HG03521 (cell line): ENCODE measurements at regions not wholly inside any gene's neighbourhood (a gene's known extent, or its start where the extent isn't known, plus 50 kb on each side); places are given as distances from the start of the nearest gene placed in this dataset.
"Not testable (repeated sequence)": the region's sequence is repeated elsewhere in the genome, so short reads cannot be mapped to it uniquely, and the experiment has no call there.

Source experiments
- ATAC-seq: cut with Tn5 transposase; IDR thresholded peaks from one replicate; pipeline ENCODE4 v1.9.1; 2021; ENCODE audit warnings: mild to moderate bottlenecking, moderate library complexity; ENCODE audit not compliant: unreplicated experiment

DNA sequence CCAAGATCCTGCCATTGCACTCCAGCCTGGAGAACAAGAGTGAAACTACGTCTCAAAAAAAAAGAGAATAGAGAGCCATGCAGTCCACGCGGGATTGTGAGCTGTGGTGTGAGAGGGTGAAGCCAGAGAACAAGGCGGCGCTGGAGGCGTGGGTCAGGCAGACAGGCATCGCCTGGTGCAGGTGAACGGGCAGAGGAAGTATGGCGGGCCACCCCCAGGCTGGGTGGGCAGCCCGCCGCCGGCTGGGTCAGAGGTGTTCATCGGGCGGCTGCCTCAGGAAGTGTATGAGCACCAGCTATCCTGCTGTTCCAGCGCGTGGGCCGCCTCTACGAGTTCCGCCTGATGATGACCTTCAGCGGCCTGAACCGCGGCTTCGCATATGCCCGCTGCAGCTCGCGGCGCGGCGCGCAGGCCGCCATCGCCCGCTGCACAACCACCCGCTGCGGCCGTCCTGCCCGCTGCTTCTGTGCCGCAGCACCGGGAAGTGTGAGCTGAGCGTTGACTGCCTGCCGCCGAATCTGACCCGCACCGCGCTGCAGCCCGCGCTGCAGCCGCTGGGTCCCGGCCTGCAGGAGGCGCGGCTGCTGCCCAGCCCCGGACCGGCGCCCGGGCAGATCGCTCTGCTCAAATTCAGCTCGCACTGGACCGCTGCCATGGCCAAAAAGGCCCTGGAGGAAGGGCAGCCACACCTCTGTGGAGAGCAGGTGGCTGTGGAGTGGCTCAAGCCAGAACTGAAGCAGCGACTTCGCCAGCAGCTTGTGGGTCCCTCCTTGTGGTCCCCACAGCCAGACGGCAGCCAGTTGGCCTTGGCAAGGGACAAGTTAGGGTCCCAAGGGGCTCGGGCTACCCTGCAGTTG lies 95.5 kb upstream of the PLEKHM1 start:
- ATAC-seq, result not testable (repeated sequence)

DNA sequence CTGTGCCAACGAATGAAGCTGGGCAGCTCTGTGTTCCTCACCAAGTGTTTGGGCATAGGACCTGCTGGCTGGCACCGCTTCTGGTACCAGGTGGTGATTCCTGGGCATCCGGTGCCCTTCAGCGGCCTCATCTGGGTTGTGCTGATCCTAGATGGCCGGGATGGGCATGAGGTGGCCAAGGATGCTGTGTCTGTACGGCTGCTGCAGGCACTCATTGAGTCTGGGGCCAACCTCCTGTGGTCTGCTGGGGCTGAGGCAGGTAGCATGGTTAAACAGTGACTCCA lies 96.1 kb upstream of the PLEKHM1 start:
- ATAC-seq, result not testable (repeated sequence)

DNA sequence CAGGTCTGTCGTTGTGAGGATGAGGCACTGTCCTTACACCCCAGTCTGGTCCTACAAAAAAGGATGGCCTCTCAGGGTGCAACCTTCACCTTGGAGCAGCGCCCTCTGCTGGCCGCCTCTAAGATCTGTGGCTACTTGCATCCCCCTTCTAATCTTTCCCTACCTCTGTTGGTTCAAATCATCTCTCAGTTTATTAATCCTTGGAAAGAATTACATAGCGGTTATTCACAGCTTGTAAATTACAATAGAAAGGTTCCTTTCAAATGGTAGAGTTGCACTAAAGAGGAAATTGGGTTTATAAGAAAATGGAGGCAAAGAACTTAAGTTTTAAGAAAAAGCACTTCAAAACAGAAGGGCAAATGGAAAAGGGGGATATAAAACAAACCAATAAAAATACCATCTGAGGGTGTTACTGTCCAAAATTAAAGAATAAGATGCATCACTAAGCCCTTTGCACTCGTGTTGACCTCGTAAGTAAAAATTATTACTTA lies 102.0 kb upstream of the PLEKHM1 start:
- ATAC-seq, result not testable (repeated sequence)

DNA sequence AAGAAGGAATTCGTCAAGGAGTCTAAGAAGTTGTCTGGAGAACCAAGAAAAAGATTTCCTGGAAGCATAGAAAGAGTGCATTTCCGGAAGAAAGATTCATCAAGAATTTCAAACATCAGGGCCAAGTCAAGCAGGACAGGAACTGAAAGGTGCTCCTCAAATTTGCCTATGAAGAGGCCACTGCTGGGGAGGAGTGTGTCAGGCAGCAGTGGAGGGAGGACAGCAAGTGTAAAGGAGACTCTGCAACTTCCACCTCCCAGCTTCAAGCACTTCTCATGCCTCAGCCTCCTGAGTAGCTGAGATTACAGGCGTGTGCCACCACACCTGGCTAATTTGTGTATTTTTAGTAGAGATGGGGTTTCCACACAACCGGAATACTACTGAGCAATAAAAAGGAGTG lies 105.8 kb upstream of the PLEKHM1 start:
- not testable (repeated sequence) for ATAC-seq

DNA sequence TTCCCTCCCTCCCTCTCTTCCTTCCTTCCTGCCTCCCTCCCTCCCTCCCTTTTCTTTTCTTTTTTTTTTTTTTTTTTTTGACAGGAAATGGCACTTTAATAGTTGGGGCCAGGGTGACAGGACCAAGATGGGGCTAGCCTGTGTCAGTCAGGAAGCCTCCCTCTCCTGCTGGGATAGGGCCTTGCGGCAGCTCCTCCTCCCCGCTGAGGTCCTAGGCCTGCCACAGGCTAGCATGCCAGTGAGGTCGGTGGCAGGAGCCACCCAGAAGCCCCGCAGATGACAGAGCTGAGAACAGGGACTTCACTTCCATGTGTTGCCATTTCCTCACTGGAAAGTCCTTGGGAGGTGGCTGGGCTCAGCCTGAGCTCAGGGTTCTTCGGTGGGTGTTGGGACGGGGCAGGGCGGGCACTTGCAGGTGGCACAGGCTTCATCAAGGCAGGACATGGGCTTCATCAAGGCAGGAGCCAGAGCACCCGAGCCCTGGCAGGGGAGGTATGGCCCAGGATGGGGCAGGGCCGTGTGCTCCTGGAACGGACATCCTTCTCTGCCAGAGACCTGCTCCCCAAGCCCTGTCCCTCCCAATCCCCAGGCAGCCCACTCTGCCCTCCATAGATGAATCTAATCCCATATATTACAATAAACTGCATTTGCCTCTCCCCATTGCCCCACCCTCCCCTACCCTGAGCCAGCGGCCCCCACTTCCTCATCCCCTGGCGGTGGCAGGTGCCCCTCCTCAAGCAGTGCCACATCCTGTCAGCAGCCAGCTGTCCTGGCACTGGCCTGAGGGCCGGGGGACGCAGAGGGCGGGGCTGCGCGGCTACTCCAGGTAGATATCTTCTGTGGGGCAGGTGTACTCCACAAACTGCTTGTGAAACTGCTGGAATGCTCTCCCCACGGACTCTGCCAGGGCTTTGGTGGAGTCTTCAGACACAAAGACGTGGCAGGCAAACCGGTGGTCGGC lies 109.8 kb upstream of the PLEKHM1 start:
- ATAC-seq, result not testable (repeated sequence)

DNA sequence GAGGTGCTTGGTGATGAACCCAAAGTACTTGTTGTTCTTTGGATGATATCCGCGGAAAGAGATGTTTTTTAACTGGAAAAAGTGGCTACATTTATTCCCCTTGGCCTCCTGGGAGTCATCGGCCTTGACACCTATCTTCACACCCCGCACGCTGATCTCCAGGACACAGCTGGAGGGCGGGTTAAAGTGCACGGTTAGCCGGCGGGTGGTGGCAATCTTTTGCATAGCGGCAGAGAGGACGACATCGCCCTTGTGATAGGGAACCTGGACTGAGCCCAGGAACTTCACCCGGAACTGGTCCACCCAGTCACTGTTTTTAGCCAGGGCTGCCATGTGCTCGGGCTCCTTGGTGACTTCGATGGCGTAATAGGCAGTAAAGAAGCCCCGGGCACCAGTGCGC lies 110.5 kb upstream of the PLEKHM1 start:
- ATAC-seq, result not testable (repeated sequence)

DNA sequence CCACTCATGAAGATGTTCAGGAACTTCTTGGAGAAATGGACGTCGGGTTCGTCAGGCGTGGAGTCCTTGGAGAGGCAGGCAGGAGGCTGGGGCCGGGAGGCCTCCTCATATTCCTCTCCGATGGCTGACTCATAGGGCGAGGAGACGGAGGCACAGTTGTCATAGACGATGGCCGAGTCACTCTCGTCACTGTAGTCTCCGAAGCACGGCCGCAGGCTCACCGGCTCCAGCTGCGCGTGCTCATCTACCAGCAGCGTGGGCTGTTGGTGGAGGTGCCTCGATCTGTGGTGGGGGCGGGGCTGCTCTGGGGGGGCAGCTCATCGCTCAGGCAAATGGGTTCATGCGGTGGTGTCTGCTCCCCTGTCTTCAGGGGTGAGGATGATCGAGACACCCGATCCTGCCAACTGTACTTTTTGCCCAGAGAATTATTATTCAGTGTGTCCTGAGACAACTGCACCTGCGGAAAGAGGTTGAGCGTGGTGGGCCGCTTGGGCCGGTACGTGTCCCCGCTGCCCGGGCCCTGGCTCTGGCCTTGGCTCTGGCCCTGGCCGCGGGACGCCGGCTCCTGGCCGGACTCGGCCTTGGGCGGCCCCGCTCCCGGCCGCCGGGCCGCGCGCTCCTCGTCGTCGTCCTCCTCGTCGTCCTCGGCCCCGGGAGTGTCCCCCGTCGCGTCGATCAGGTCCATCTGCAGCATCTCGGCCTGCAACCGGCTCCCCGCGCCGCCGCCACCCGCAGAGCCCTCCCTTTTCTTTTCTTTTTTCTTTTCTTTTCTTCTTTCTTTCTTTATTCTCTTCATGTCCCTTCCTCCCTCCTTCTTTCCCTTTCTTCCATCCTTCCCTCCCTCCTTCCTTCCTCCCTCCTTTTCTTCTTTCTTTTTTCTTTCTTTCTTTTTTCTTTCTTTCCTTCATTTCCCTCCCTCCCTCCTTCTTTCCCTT lies 111.4 kb upstream of the PLEKHM1 start:
- not testable (repeated sequence) for ATAC-seq

DNA sequence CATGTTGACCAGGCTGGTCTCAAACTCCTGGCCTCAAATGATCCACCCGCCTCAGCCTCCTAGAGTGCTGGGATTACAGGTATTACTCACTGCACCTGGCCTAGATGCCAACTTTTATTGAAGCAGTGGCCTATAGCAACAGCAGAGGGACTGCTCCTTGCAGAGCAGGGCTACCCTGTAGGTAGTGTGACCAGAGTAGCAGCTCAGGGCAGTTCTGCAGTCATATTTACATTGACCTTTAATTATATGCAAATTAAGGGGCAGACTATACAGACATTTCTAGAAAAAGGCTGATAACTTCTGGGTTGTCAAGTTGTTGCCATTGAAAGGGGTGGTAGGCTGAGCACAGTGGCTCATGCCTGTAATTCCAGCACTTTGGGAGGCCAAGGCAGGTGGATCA lies 115.2 kb upstream of the PLEKHM1 start:
- ATAC-seq, result not testable (repeated sequence)

DNA sequence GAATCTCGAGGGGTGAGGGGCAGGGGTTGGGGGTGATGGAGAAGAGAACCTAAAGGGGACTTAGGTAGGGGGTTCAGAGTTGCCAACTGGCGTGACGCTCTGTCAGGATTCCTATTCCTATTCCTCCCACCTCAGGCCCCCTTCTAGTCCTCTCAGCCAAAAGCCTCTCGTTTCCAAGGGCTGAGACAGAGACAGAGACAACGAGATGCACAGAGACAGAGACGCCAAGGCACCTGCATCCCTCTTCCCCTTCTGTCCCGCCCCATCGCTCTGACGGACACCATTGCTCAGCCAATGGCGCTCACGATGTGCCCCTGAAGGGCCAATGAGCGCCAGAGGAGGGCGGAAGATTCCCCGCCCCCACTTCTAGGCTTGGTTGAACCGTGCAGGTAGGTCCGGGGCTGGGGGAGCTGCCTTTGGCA lies 129.5 kb upstream of the PLEKHM1 start:
- ATAC-seq, result peak; percentile 93

DNA sequence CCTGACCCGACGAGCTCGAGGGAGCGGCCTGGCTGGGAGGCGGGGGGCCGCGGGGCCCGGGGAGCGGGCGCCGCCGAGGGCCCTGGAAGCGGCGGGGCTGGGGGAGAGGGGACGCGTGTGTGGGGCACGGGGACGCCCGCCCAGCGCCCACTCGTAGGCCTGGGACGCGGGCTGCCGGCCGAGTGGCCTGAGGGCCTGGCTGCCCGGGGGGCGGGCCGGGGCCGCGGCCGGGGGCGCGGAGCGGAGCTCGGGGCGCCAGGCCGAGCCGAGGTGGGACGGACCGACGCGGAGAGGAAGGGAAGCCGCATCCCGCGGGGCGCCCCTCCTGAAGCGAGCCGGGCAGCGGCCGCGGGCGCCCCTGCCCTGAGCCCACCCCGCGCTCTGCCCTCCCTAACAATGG lies 129.9 kb upstream of the PLEKHM1 start:
- peak; percentile 21 for ATAC-seq

DNA sequence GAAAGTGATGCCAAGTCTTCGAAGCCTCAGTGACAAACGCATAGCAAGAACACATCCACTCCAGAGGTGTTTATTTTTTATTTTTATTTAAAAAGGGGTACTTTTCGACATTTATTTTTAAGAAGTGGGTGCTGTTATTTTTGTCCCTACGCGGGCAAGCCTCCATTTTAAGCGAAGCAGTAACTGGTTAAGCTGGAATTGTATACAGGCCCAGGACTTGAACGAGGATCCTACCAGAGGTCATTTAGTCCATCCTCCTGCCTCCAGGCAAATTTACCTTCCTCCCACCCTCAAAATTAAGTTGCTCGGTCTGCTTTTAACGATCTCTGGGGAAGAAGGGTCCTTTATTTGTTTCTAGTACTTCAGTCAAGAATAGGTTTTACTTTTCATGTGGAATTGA lies 130.6 kb upstream of the PLEKHM1 start:
- not testable (repeated sequence) for ATAC-seq

DNA sequence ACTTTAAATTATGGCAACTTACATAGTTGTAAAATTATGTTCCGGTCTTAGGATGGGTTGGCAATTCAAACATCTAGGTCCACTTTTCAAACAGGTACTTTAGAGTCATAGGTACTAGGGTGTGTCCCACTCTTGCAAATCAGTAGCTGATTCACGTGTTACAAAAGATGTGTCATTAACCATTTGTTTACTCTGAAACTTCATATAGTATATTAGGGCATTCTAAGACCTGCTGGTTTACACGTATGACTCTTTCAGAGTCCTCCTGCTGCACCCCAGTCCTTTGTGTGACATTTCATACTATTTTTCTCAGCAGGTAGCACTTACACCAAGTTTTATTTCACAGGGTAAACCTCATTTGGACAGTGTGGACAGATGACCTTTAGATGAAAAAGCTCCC lies 131.8 kb upstream of the PLEKHM1 start:
- not testable (repeated sequence) for ATAC-seq

DNA sequence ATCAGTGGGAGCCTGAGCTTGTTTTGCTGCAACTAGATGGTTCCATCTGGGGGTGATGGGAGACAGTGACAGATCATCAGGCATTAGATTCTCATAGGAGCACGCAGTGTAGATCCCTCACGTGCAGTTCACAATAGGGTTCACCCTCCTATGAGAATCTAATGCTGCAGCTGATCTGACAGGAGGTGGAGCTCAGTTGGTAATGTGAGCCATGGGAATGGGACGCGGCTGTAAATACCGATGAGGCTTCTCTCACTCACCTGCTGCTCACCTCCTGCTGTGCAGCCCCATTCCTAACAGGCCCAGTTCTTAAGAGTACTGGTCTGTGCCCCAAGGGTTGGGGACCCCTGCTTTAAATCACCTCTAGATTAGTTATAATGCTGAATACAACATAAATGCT lies 137.5 kb upstream of the PLEKHM1 start:
- no peak for ATAC-seq

DNA sequence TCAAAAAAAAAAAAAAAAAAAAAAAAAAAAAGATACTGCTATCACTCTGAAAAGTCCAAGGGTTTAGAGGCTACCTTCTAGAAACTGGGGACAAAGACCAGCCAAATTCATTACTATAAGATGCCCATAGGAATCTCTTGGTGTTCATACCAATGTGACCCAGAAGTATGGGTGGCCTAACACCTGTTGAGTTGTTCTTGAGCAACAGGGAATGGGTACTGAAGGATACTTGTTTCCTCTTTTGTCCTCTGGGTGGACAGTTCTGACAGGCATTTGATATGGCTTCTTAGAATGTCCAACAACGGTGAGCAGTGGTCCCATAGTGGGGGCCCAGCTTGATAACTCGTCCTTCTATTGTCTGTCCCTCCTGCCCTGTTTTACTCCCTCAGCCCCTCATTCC lies 141.4 kb upstream of the PLEKHM1 start:
- ATAC-seq, result no peak

DNA sequence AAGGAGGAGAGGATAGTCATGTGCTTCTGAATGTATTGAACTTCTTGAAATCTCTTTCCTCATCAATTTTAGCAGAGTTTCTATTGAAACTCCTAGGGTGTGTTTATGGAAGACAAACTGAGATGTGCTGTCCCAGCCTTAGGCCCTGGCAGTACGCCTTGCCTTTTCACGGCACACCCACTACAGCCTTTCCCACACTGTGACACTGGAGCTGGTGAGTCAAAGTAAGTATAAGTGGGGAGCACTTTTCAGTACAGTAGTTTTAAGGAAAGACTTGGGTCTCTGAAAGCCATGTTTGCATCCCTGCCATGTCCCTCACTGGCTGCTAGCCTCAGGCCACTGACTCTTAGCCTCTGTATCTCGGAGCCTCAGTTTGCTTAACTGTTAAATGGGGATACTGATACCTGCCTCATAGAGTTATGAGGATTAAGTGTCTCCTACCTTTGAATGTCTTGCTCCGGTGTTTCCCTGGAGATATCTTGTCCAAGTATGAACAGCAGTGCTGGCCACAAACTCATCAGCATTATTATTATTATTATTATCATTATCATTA lies 144.7 kb upstream of the CRHR1 start:
- ATAC-seq, result no peak

DNA sequence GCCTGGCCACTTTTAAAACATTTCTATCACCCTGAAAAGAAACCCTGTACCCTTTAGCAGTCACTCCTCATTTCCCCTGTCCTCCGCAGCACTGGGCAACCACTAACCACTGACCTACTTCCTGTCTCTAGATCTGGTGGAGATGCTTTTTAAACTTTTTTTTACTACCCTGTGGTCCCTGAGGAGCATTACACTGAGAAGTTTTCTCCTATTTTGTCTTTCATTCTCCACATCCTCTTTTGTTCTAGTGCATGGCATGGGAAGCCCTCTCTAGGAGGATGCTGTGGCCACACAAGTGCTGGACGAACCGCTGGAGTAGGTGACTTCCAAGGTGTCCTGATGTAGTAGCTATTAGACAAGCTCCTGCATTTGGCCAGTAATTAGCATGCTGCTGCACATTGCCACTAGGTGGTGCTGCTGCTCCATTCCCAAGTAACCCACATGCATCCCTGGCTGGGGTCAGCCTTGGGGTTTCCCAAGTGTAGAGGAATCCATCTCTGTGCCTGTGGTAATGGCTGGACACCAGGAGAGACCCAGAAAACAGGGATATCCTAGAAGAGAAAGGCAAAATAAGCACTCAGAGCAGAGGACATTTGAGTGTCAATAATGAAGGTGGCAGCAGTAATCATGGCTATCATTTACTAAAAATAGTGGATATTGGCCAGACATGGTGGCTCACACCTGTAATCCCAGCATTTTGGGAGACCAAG lies 143.8 kb upstream of the CRHR1 start:
- ATAC-seq, result no peak

DNA sequence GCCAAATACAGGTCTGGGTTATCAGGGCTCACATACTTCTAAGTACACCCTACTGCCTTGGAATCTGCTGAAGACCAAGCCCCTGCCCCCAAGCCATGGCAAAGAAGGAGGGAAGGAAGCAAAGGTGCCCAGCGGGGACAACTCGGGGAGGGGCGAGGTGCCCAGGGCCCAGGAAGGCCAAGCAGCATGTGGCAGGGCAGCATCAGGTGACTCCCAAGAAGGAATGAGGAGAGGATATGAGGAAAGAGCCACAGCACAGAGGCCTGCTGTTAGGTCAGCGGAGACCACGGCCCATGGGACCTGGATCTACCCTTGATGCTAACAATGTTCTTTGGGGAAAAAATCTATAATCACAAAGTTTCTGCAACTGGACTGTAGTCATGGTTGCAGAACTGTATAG lies 142.6 kb upstream of the CRHR1 start:
- no peak for ATAC-seq

DNA sequence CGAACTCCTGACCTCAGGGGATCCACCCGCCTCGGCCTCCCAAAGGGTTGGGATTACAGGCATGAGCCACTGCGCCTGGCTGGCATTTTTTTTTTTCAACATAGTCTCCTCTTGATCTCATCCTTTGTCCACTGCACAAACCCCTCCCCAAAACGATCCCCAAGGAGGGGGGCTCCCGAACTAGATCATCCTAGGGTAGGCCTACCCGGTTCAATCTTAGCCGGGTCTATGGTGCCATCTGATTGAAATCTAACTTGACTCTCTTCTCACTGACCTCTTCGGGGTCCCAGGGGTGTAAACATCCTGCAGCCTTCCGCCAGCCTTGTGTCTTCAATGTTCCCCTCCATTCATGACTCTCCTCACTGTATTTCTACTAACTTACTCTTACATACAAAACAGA lies 140.5 kb upstream of the CRHR1 start:
- ATAC-seq, result no peak

DNA sequence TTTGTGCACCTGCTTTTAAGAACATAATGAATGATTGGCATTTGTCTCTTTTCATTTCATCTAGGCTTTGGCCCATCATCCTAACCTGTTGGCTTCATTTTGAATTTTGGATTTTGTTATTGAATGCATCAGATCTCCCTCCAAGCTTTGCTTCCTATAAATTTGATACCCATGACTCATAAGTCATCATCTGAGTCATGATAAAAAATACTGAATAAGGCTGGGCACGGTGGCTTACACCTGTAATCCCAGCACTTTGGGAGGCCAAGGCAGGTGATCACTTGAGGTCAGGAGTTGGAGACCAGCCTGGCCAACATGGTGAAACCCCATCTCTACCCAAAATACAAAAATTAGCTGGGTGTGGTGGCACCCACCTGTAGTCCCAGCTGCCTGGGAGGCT lies 139.5 kb upstream of the CRHR1 start:
- ATAC-seq, result not testable (repeated sequence)

DNA sequence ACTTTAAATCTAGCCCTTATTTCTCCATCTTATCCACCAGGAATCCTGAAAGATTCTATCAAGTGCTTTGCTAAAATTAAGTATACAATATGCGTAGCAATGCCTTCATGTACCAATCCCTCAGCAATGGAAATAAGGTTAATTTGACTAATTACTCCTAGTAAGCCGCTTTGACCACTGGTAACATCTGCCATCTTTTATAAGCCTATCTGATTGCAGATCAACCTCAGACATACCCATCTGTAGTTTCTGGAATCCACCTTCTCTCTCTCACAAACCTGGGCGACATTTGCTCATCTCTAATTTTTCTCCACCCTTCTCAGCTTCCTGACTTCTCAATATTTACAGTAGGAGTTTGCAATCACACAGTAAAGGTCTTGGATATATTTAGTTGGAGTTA lies 138.8 kb upstream of the CRHR1 start:
- no peak for ATAC-seq
